ENCODE measurements at regions not wholly inside any gene's neighbourhood (a gene's known extent, or its start where the extent isn't known, plus 50 kb on each side); places are given as distances from the start of the nearest gene placed in this dataset.

GRCh38 chr6:126181173-126181741, 158.7 kb upstream of the CENPW start:
- TF ChIP-seq CTCF (IDR thresholded peaks at IDR 0.05; ENCODE audit: low read length) (no peak), EZH2phosphoT487 (IDR thresholded peaks at IDR 0.05; ENCODE audit: low read length) (no peak)
